Mucosa of descending colon (tissue), 3 donors: ENCODE measurements at regions not wholly inside any gene's neighbourhood (a gene's known extent, or its start where the extent isn't known, plus 50 kb on each side); places are given as distances from the start of the nearest gene placed in this dataset.

Experiments used
- ATAC-seq: fragments of 200-7000 bp; cut with Tn5 transposase; one replicate; pipeline ENCODE4 v1.9.1; 2020; ENCODE audit warnings: mild to moderate bottlenecking, moderate library complexity
- DNase-seq, 3 donors: peaks; one replicate each; pipeline ENCODE4 v3.0.0-alpha.2; 2020
- H3K36me3 ChIP-seq: fragments of 200-600 bp; one replicate; pipeline ENCODE4 v1.8.0; 2021; ENCODE audit warnings: low read depth, mild to moderate bottlenecking
- H3K4me1 ChIP-seq: fragments of 200-600 bp; one replicate; pipeline ENCODE4 v1.8.0; 2021; ENCODE audit warnings: low read depth, mild to moderate bottlenecking
- H3K4me3 ChIP-seq: fragments of 200-600 bp; one replicate; pipeline ENCODE4 v1.8.0; 2021; ENCODE audit warnings: mild to moderate bottlenecking
- H3K9me3 ChIP-seq: fragments of 200-600 bp; one replicate; pipeline ENCODE4 v1.8.0; 2021; ENCODE audit warnings: mild to moderate bottlenecking
- intact Hi-C, 2 donors: fragments of 100-400 bp; cut with DNase I in 1 of 2; cut with micrococcal nuclease in 1 of 2; formaldehyde crosslinking; loops; one replicate each; pipeline versions ENCODE4 v1.11.0 to v1.11.1; 2022; cut with DNase I, micrococcal nuclease
- TF ChIP-seq, protein P1 (sequence below): fragments of 200-600 bp; IDR thresholded peaks from one replicate; pipeline ENCODE4 v1.8.0; 2022; ENCODE audit warnings: antibody characterized with exemption, mild to moderate bottlenecking
- donor health status: DM: no; HTN: no; CAD: no; lungs with moderate emphysema.
- donor health status: DM: no; HTN: no; CAD: no.
- donor health status: DM: no; HTN: yes; CAD: no.

DNA sequence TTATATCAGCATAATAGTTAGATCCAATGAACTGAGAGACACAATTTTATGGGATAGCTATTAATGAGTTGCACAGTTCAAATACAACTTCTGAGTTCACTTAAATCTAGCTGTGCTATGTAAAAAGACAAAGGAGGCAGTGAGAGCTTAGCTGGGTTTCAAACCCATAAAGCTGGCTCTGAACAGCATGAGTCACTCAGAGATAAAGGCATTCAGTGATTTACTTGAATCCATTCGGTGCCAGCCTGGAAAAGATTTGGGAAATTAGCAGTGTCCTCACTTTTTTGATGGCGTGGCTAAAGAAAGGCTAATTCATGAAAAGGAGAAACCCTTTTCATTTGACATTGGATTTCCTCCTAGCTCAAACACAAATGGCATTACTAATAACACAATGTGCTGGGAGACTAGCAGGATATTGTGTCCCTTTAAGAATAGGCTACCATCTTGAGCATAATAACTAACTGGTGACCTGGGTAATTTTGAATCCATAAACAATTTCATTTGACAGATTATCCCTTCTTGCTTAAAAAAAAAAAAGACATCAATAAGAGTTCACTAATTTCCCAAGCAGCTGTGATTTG lies 98.4 kb upstream of the NEUROD1 start:
- no peaks in the 10 kb centered on the region for H3K9me3 ChIP-seq
- no peak overlapping the region for H3K4me3 ChIP-seq
- peak; percentile 19 for ATAC-seq
- DNase-seq, result no peak
- no peaks in the 10 kb centered on the region for H3K36me3 ChIP-seq
- TF ChIP-seq, protein P1, sequence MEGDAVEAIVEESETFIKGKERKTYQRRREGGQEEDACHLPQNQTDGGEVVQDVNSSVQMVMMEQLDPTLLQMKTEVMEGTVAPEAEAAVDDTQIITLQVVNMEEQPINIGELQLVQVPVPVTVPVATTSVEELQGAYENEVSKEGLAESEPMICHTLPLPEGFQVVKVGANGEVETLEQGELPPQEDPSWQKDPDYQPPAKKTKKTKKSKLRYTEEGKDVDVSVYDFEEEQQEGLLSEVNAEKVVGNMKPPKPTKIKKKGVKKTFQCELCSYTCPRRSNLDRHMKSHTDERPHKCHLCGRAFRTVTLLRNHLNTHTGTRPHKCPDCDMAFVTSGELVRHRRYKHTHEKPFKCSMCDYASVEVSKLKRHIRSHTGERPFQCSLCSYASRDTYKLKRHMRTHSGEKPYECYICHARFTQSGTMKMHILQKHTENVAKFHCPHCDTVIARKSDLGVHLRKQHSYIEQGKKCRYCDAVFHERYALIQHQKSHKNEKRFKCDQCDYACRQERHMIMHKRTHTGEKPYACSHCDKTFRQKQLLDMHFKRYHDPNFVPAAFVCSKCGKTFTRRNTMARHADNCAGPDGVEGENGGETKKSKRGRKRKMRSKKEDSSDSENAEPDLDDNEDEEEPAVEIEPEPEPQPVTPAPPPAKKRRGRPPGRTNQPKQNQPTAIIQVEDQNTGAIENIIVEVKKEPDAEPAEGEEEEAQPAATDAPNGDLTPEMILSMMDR, result no peak
- peaks cover 27% of the 10 kb centered on the region for H3K4me1 ChIP-seq
- intact Hi-C loops, result no loop called here

DNA sequence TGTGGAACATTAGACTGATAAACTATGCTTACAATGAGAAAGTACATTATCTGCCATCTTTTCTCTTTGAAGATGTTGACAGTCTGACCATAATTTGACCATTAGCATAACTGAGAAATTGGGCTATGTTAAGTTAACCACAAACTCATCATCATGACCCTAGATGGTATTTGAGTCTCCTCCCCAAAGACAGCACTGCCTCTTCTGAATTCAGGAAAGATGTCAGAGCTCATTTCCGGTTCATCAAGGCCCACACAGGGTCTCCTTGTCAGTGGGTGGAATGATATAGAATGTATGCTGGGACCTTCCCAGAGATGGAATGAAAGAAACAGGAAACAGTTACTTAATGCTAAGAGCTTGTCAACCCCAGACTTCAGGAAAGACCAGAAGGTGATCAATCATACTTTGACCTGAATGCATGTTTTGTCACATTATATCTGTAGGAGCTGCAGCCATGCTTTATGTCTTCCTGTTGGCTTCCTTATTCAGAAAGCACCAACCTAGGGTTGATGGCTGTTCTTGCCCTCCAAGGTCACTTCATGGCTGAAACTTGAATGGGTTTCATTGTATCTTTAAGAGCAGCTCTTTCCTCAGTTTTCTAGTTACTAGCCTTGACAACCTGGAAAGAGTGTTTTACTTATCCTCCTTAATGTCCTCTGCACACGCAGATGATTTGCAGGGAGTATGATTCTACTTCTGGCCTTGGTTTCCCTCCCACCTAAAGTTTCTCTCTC lies 99.1 kb upstream of the NEUROD1 start:
- DNase-seq (no peak), ATAC-seq (no peak)
- Histone ChIP-seq H3K4me1 (peaks cover 34% of the 10 kb centered on the region), H3K4me3 (no peak overlapping the region), H3K9me3 (no peaks in the 10 kb centered on the region), H3K36me3 (no peaks in the 10 kb centered on the region)
- TF ChIP-seq, protein P1, result no peak
- intact Hi-C loops, result no loop called here

DNA sequence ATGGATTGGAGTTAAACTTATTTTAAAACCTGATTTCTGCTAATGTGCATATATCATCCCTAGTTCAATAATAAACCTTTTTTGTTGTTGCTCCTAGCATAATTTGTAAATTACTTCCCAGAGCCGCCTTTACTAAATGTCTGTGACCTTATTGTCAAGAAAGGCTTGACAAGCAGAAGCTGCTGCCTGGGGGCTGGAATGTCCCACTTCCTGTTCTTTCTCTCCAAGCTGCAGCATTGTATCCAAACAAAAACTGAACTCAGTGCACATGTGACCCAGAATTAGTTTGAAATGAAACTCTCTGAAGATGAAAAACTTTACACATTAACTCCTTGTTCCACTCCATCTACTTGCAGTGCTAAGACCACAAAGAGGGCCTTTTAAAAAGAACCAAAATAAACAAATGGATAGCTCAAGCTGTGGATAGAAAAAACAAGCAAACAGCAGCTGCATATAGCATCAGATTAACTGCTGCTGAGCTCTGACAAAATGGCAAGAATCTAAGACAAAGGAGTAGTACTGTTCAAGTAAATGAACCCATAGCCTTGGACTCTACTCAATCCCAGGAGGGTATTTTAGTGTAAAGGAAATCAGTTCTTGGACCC lies 99.8 kb upstream of the NEUROD1 start:
- DNase-seq (peak in 1 of 3 donors; percentile 34), ATAC-seq (peak; percentile 17)
- Histone ChIP-seq H3K36me3 (no peaks in the 10 kb centered on the region), H3K9me3 (no peaks in the 10 kb centered on the region), H3K4me3 (no peak overlapping the region), H3K4me1 (peaks cover 39% of the 10 kb centered on the region)
- TF ChIP-seq, protein P1, result no peak
- intact Hi-C loops, result no loop called here

DNA sequence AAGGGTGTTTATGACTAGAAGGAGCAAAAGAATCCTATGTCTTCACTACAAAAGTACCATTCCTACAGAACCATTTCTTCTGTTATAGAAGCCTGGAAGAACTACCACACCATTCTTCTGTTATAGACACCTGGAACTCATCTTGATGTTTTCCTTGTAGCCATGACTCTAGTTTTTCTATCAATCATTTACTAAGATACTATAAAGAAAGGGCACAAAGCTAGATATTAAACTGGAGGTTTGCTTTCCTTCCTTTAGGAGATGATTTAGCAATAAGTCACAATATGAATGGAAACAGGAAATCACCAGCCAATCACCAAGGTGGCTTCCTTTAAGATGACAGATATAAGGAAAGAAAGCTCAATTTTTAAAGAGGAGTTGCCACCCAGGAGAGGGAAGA lies 100.3 kb upstream of the NEUROD1 start:
- TF ChIP-seq, protein P1, result no peak
- Histone ChIP-seq H3K4me1 (peaks cover 40% of the 10 kb centered on the region), H3K36me3 (no peaks in the 10 kb centered on the region), H3K4me3 (no peak overlapping the region), H3K9me3 (no peaks in the 10 kb centered on the region)
- peak; percentile 83 for ATAC-seq
- no peak for DNase-seq
- intact Hi-C loops, result no loop called here

DNA sequence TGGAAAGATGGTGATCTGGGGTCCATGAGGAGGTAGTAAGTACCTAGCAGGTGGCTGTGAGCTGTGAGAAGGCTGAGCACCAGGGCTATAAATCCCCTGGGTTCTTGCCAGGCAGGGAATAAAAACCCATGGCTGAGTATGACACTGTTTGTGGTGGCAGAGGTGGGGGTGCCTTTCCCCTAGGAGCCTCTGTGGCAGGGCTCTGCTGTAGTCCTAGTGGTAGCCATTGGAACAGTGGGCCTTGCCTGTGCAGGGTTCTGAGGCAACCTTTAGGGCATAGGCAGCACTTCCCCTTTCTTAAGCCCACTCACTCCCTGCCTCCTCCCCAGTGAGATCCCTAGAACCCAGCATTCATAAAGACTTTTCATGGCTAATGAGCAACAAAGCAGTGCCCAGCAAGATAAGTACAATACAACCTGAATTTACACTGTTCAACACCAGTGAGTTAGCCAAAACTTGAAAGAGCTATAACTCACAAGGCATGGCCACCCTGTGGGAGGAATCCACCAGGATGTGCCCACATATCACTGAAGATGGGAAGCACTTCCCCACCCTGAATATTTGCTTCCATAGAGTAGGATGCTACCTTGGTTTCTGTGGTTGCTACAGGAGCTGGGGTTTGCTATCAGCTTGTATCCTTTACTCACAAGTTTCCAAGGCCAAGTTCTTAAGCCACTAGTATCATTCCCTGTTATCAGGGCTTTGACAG lies 100.9 kb upstream of the NEUROD1 start:
- TF ChIP-seq, protein P1, result no peak
- Histone ChIP-seq H3K9me3 (no peaks in the 10 kb centered on the region), H3K4me1 (peaks cover 40% of the 10 kb centered on the region), H3K36me3 (no peaks in the 10 kb centered on the region), H3K4me3 (no peak overlapping the region)
- DNase-seq (peak; percentile 47 to 73 (median 55)), ATAC-seq (peak; percentile 71)
- intact Hi-C loops, result no loop called here
